Sigmoid colon (tissue), 6 donors: ENCODE measurements at regions not wholly inside any gene's neighbourhood (a gene's known extent, or its start where the extent isn't known, plus 50 kb on each side); places are given as distances from the start of the nearest gene placed in this dataset.

Experiments used
- DNase-seq: peaks from one replicate; pipeline ENCODE4 v3.0.0-alpha.2; 2019
- H3K27ac ChIP-seq, 4 donors: fragments of 200-600 bp; sonication (generic); one replicate each; pipeline ENCODE4 v1.5.1; 2016 to 2019; ENCODE audit warnings: mild to moderate bottlenecking in 1 of 4
- H3K27me3 ChIP-seq, 3 donors: fragments of 200-600 bp; sonication (generic); one replicate each; pipeline ENCODE4 v1.5.1; 2019; ENCODE audit warnings: mild to moderate bottlenecking in 1 of 3
- H3K36me3 ChIP-seq, 4 donors: fragments of 200-600 bp; sonication (generic); one replicate each; pipeline ENCODE4 v1.5.1; 2016 to 2019
- H3K4me1 ChIP-seq, 4 donors: fragments of 200-600 bp; sonication (generic); one replicate each; pipeline ENCODE4 v1.5.1; 2017 to 2019
- H3K4me3 ChIP-seq, 4 donors: fragments of 200-600 bp; sonication (generic); one replicate each; pipeline ENCODE4 v1.5.1; 2017 to 2019; ENCODE audit warnings: mild to moderate bottlenecking in 2 of 4, moderate library complexity in 1 of 4
- H3K9me3 ChIP-seq, 4 donors: fragments of 200-600 bp in 3 of 4; sonication (generic) in 3 of 4; one replicate each; pipeline versions ENCODE4 v1.5.1 to v1.6.1; 2013 to 2019
- EP300 ChIP-seq, 4 donors: sonication (generic); formaldehyde crosslinking; IDR thresholded peaks; one replicate each; pipeline ENCODE4 v1.6.1; 2017; ENCODE audit warnings: antibody characterized with exemption in 4 of 4
- POLR2A ChIP-seq, 2 donors: fragments of 450-650 bp; IDR thresholded peaks; one replicate each; pipeline ENCODE4 v1.6.1; 2016; ENCODE audit warnings: antibody characterized with exemption in 2 of 2, mild to moderate bottlenecking in 2 of 2, moderate library complexity in 2 of 2
- POLR2AphosphoS5 ChIP-seq, 4 donors: sonication (generic); formaldehyde crosslinking; IDR thresholded peaks; one replicate each; pipeline ENCODE4 v1.6.1; 2017; ENCODE audit warnings: antibody characterized with exemption in 4 of 4
- WGBS, 2 donors: extraction: QIAGEN DNeasy Blood & Tissue Kit; methylation state at CpG; one replicate each; pipeline ENCODE4 v1.1.7; 2013; 5-methylcytosine and 5-hydroxymethylcytosine counted together
- intact Hi-C: fragments of 100-400 bp; cut with DNase I; formaldehyde crosslinking; loops from one replicate; pipeline ENCODE4 v1.15.1; 2023
- TF ChIP-seq, protein P1 (sequence below), 4 experiments: fragments of 450-650 bp in 3 of 4; fragments of 200-600 bp in 1 of 4; IDR thresholded peaks; one replicate each; pipeline ENCODE4 v1.5.1; 2016 to 2019; ENCODE audit warnings: antibody characterized with exemption in 4 of 4, mild to moderate bottlenecking in 3 of 4, moderate library complexity in 2 of 4
- donor health status: healthy with polysubstance abuse.
- donor health status: healthy.

DNA sequence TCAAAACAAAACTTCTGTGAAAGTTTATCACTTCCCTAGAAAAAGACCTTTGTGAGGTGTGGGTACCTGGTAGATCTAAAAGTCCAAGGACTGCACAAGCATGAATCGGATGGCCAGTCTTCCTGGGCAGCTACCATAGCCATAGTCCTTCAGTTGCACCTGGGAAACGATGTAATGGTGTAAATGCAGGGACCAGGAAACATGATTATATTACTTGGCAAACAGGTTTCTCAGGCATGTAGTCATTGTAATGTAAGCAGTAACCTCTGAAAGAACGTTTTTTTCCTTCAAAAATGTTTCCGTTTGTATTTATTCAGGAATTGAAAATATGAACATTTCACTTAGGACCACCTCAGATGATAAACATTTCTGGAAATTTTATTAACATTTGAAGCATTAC is 433.4 kb downstream of the DTWD2 start:
- Histone ChIP-seq H3K9me3 (no peaks in the 10 kb centered on the region), H3K4me3 (no peak overlapping the region), H3K4me1 (no peaks in the 10 kb centered on the region), H3K36me3 (no peaks in the 10 kb centered on the region), H3K27ac (no peak overlapping the region), H3K27me3 (no peaks in the 10 kb centered on the region)
- no peak for TF ChIP-seq EP300 (IDR thresholded peaks at IDR 0.05)
- TF ChIP-seq, protein P1, sequence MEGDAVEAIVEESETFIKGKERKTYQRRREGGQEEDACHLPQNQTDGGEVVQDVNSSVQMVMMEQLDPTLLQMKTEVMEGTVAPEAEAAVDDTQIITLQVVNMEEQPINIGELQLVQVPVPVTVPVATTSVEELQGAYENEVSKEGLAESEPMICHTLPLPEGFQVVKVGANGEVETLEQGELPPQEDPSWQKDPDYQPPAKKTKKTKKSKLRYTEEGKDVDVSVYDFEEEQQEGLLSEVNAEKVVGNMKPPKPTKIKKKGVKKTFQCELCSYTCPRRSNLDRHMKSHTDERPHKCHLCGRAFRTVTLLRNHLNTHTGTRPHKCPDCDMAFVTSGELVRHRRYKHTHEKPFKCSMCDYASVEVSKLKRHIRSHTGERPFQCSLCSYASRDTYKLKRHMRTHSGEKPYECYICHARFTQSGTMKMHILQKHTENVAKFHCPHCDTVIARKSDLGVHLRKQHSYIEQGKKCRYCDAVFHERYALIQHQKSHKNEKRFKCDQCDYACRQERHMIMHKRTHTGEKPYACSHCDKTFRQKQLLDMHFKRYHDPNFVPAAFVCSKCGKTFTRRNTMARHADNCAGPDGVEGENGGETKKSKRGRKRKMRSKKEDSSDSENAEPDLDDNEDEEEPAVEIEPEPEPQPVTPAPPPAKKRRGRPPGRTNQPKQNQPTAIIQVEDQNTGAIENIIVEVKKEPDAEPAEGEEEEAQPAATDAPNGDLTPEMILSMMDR (IDR thresholded peaks at IDR 0.05), result no peak
- TF ChIP-seq POLR2A (IDR thresholded peaks at IDR 0.05), result no peak
- TF ChIP-seq POLR2AphosphoS5 (IDR thresholded peaks at IDR 0.05), result no peak
- no peak for DNase-seq
- intact Hi-C loops, result no loop called here
- 25 to 66% methylated on average over 4 of the region's 4 CpGs for WGBS, 2 donors

DNA sequence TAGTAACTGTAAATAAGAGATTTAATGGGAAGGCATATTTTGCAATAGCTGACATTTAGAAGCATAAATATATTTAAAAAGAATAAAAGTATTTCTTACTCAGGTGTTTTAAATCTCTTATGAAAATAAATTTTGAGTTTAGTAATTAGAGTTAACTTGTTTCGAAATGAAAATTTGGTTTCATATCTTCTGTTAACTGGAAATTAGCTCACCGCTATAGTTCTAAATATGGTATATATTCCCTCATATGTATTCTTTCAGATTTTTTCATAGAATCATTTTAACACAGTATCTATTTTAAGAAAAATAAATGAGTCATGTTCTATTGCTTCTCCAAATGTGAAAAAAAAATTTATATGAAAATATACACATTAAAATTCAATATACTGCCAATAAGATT is 434.1 kb downstream of the DTWD2 start:
- Histone ChIP-seq H3K36me3 (no peaks in the 10 kb centered on the region), H3K4me1 (no peaks in the 10 kb centered on the region), H3K27ac (no peak overlapping the region), H3K4me3 (no peak overlapping the region), H3K27me3 (no peaks in the 10 kb centered on the region), H3K9me3 (no peaks in the 10 kb centered on the region)
- intact Hi-C loops, result no loop called here
- DNase-seq, result no peak
- no peak for TF ChIP-seq POLR2AphosphoS5 (IDR thresholded peaks at IDR 0.05)
- 91 to 94% methylated on average over 2 of the region's 2 CpGs for WGBS, 2 donors

DNA sequence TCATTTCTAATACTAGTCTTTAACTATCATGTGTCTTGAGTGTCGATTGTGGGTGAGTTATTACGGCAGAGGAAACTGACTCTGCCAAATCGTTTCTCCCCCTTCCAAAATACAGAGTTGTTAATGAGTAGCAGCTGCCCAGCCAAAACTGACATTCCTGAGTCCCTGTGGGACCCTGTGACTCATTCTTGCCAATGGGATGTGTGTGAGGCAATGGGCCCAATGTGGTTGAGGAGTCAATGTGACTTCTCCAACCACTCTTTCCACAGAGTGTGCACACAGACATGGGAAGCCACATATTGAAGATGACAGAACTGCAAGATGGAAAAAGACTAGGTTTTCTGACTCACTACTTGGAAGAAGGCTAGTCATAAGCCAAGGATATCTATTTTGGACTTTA is 434.7 kb downstream of the DTWD2 start:
- intact Hi-C loops, result no loop called here
- 75 to 79% methylated on average over 3 of the region's 3 CpGs for WGBS, 2 donors
- no peak for DNase-seq
- Histone ChIP-seq H3K4me1 (no peaks in the 10 kb centered on the region), H3K27ac (no peak overlapping the region), H3K27me3 (no peaks in the 10 kb centered on the region), H3K9me3 (no peaks in the 10 kb centered on the region), H3K36me3 (no peaks in the 10 kb centered on the region), H3K4me3 (no peak overlapping the region)
- TF ChIP-seq POLR2AphosphoS5 (IDR thresholded peaks at IDR 0.05) (peak in 1 of 4 donors; percentile 15), POLR2A (IDR thresholded peaks at IDR 0.05) (no peak)

DNA sequence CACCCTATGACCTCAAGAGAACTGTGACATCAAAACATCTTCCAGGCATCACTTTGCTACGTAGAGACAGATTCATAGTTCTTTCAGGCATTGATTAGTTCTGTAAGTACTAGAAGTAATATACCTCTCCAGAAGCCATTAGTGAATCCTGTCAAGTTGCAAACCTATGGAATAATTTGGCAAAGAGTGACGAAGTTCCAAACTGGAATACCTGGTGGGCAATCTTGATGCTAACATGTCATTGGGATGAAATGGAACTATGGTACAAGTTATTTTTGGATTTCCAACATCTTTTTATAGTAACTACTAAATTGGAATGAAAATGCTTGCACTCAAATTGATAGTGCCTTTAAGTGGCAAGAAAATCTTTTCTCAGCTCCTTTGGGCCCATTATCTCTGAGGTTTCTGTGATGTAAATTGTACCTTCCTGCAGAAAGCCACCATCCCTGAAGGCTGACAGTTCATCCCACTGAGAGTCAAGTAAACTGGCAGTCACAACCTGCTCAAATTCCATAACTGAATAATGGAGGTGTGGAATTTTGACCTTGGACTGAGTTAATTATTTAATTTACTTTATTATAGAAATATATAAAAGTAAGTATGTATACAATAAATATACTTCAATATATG is 435.5 kb downstream of the DTWD2 start:
- 88 to 91% methylated on average over 2 of the region's 2 CpGs for WGBS, 2 donors
- no peak for DNase-seq
- Histone ChIP-seq H3K4me1 (no peaks in the 10 kb centered on the region), H3K36me3 (no peaks in the 10 kb centered on the region), H3K9me3 (no peaks in the 10 kb centered on the region), H3K27ac (no peak overlapping the region), H3K27me3 (no peaks in the 10 kb centered on the region), H3K4me3 (no peak overlapping the region)
- TF ChIP-seq EP300 (IDR thresholded peaks at IDR 0.05), result no peak
- TF ChIP-seq POLR2A (IDR thresholded peaks at IDR 0.05), result no peak
- no peak for TF ChIP-seq POLR2AphosphoS5 (IDR thresholded peaks at IDR 0.05)
- TF ChIP-seq, protein P1 (IDR thresholded peaks at IDR 0.05), result no peak
- intact Hi-C loops, result no loop called here

DNA sequence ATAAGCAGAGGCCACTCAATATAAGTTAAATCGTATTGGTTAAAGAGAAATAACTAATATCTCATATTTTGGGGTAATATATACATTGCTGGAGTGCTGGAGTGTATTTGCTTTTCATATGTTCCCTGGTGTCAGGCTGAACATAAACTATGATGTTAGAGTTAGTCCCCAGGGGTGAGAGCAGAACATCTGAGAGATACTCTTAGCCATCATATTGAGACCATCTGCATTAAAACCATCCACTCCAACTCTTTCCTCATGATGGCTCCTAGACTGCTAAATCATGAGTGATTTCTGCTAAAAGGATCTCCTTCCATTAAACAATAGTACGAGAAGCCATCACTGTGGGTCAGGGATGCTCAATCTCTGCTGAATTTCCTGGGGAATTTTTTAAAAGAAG is 436.2 kb downstream of the DTWD2 start:
- 71 to 76% methylated on average over 2 of the region's 2 CpGs for WGBS, 2 donors
- no peaks in the 10 kb centered on the region for H3K27me3 ChIP-seq
- H3K36me3 ChIP-seq, result no peaks in the 10 kb centered on the region
- no peak overlapping the region for H3K4me3 ChIP-seq
- H3K9me3 ChIP-seq, result no peaks in the 10 kb centered on the region
- no peak overlapping the region for H3K27ac ChIP-seq
- no peaks in the 10 kb centered on the region for H3K4me1 ChIP-seq
- intact Hi-C loops, result no loop called here
- TF ChIP-seq EP300 (IDR thresholded peaks at IDR 0.05) (no peak), POLR2AphosphoS5 (IDR thresholded peaks at IDR 0.05) (no peak), POLR2A (IDR thresholded peaks at IDR 0.05) (no peak)
- TF ChIP-seq, protein P1 (IDR thresholded peaks at IDR 0.05), result no peak
- no peak for DNase-seq

DNA sequence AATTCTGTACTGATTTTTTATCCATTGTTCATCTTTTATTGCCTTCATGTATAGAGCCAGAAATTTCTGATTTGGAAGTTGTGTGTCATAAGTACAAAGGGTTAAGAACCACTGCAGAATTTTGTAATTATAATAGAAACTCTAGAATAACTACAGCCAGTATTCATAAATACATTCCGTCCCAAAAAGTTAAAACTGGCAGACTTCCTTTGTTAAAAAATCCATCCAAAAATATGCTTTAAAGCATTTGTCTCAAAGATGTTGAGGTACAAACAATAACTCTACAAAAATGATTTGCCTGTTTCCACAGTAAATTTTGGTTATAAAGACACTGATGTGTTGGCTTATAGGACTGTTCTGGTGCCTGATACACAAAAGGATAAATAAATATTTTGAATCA is 436.6 kb downstream of the DTWD2 start:
- intact Hi-C loops, result no loop called here
- DNase-seq, result no peak
- Histone ChIP-seq H3K27me3 (no peaks in the 10 kb centered on the region), H3K4me1 (no peaks in the 10 kb centered on the region), H3K9me3 (no peaks in the 10 kb centered on the region), H3K4me3 (no peak overlapping the region), H3K27ac (no peak overlapping the region), H3K36me3 (no peaks in the 10 kb centered on the region)
- TF ChIP-seq POLR2AphosphoS5 (IDR thresholded peaks at IDR 0.05), result no peak
- TF ChIP-seq EP300 (IDR thresholded peaks at IDR 0.05), result no peak
- no peak for TF ChIP-seq POLR2A (IDR thresholded peaks at IDR 0.05)
- TF ChIP-seq, protein P1 (IDR thresholded peaks at IDR 0.05), result no peak
- WGBS, 2 donors, result 68 to 76% methylated on average over 1 of the region's 1 CpG
